GM18870 (cell line): ENCODE measurements at regions not wholly inside any gene's neighbourhood (a gene's known extent, or its start where the extent isn't known, plus 50 kb on each side); places are given as distances from the start of the nearest gene placed in this dataset.

ENCODE experiments used
- ATAC-seq: cut with Tn5 transposase; IDR thresholded peaks from one replicate; pipeline ENCODE4 v1.9.1; 2021; ENCODE audit warnings: moderate library complexity; ENCODE audit not compliant: unreplicated experiment

- no peak for ATAC-seq
Observed at GRCh38 chrX:97763981-97764380, 880.3 kb downstream of the RPA4 start.

- no peak for ATAC-seq
Observed at GRCh38 chrX:97766501-97767095, 882.9 kb downstream of the RPA4 start.

GRCh38 chrX:97787311-97787710, 903.6 kb downstream of the RPA4 start:
- ATAC-seq: no peak

GRCh38 chrX:97787849-97788248, 904.1 kb downstream of the RPA4 start:
- ATAC-seq: peak; percentile 77

- peak; percentile 63 for ATAC-seq
Observed at GRCh38 chrX:97790850-97791249, 907.1 kb downstream of the RPA4 start.

GRCh38 chrX:97797076-97797475, 913.4 kb downstream of the RPA4 start:
- ATAC-seq: no peak

- no peak for ATAC-seq
Observed at GRCh38 chrX:97806238-97806637, 922.5 kb downstream of the RPA4 start.

- ATAC-seq: no peak
Observed at GRCh38 chrX:97806946-97807345, 923.2 kb downstream of the RPA4 start.

- no peak for ATAC-seq
Observed at GRCh38 chrX:97820170-97820569, 936.5 kb downstream of the RPA4 start.

GRCh38 chrX:97828471-97828870, 944.8 kb downstream of the RPA4 start:
- no peak for ATAC-seq

- ATAC-seq: no peak
Observed at GRCh38 chrX:97835969-97836368, 952.3 kb downstream of the RPA4 start.

- ATAC-seq: no peak
Observed at GRCh38 chrX:97841544-97842179, 958.0 kb downstream of the RPA4 start.

GRCh38 chrX:97842468-97843199, 958.9 kb downstream of the RPA4 start:
- ATAC-seq: no peak

- no peak for ATAC-seq
Observed at GRCh38 chrX:97843200-97843811, 959.6 kb downstream of the RPA4 start.

GRCh38 chrX:97844161-97844560, 960.5 kb downstream of the RPA4 start:
- no peak for ATAC-seq

GRCh38 chrX:97844943-97845342, 961.2 kb downstream of the RPA4 start:
- no peak for ATAC-seq

- ATAC-seq: no peak
Observed at GRCh38 chrX:97845451-97845850, 961.7 kb downstream of the RPA4 start.

GRCh38 chrX:97846228-97846627, 962.5 kb downstream of the RPA4 start:
- ATAC-seq: no peak

GRCh38 chrX:97846718-97847237, 963.1 kb downstream of the RPA4 start:
- ATAC-seq: no peak

- ATAC-seq: no peak
Observed at GRCh38 chrX:97847885-97848679, 964.4 kb downstream of the RPA4 start.

- no peak for ATAC-seq
Observed at GRCh38 chrX:97849951-97850350, 966.2 kb downstream of the RPA4 start.
